HG03457 (cell line): ENCODE measurements at regions not wholly inside any gene's neighbourhood (a gene's known extent, or its start where the extent isn't known, plus 50 kb on each side); places are given as distances from the start of the nearest gene placed in this dataset.

Experiments used
- ATAC-seq: cut with Tn5 transposase; IDR thresholded peaks from one replicate; pipeline ENCODE4 v1.9.1; 2021; ENCODE audit warnings: moderate number of reproducible peaks; ENCODE audit not compliant: unreplicated experiment

- ATAC-seq: no peak
Measured at GRCh38 chr10:8919280-8919679, 864.8 kb downstream of the GATA3 start.

GRCh38 chr10:8921568-8921967 lies 867.1 kb downstream of the GATA3 start:
- ATAC-seq: no peak

GRCh38 chr10:8923096-8923495 lies 868.6 kb downstream of the GATA3 start:
- ATAC-seq: no peak

- ATAC-seq: no peak
Measured at GRCh38 chr10:8927705-8928104, 873.2 kb downstream of the GATA3 start.

- ATAC-seq: no peak
Measured at GRCh38 chr10:8946451-8946850, 892.0 kb downstream of the GATA3 start.

- ATAC-seq: no peak
Measured at GRCh38 chr10:8950978-8951377, 896.5 kb downstream of the GATA3 start.

GRCh38 chr10:8951440-8952089 lies 897.1 kb downstream of the GATA3 start:
- no peak for ATAC-seq

GRCh38 chr10:8956400-8956799 lies 901.9 kb downstream of the GATA3 start:
- ATAC-seq: no peak

GRCh38 chr10:8962249-8962648 lies 907.8 kb downstream of the GATA3 start:
- no peak for ATAC-seq

- no peak for ATAC-seq
Measured at GRCh38 chr10:8967061-8967460, 912.6 kb downstream of the GATA3 start.

GRCh38 chr10:8969853-8970252 lies 915.4 kb downstream of the GATA3 start:
- no peak for ATAC-seq

GRCh38 chr10:8975535-8975934 lies 921.0 kb downstream of the GATA3 start:
- no peak for ATAC-seq

GRCh38 chr10:8978100-8978499 lies 923.6 kb downstream of the GATA3 start:
- no peak for ATAC-seq

GRCh38 chr10:8979976-8980375 lies 925.5 kb downstream of the GATA3 start:
- no peak for ATAC-seq

- no peak for ATAC-seq
Measured at GRCh38 chr10:8981277-8981676, 926.8 kb downstream of the GATA3 start.

- ATAC-seq: no peak
Measured at GRCh38 chr10:8985651-8986050, 931.2 kb downstream of the GATA3 start.

- no peak for ATAC-seq
Measured at GRCh38 chr10:8986975-8987374, 932.5 kb downstream of the GATA3 start.

GRCh38 chr10:8987712-8988111 lies 933.2 kb downstream of the GATA3 start:
- no peak for ATAC-seq

GRCh38 chr10:8990280-8990987 lies 935.9 kb downstream of the GATA3 start:
- no peak for ATAC-seq

GRCh38 chr10:8992009-8992408 lies 937.5 kb downstream of the GATA3 start:
- no peak for ATAC-seq

GRCh38 chr10:8993864-8994263 lies 939.4 kb downstream of the GATA3 start:
- no peak for ATAC-seq

- no peak for ATAC-seq
Measured at GRCh38 chr10:8998751-8999150, 944.3 kb downstream of the GATA3 start.

- ATAC-seq: no peak
Measured at GRCh38 chr10:9003122-9003521, 948.6 kb downstream of the GATA3 start.
